SK-N-SH treated with all-trans-retinoic acid at 6 μM for 48 hours (cell line): ENCODE measurements at regions not wholly inside any gene's neighbourhood (a gene's known extent, or its start where the extent isn't known, plus 50 kb on each side); places are given as distances from the start of the nearest gene placed in this dataset.

ENCODE experiments used
- ATAC-seq: fragments of 200-7000 bp; cut with Tn5 transposase; 3 replicates; pipeline ENCODE4 v1.9.1; 2020; ENCODE audit warnings: mild to moderate bottlenecking, moderate library complexity
- ARNTL ChIP-seq: fragments of 450-650 bp; formaldehyde crosslinking; IDR thresholded peaks from 2 replicates; pipeline ENCODE4 v1.5.0; 2020; ENCODE audit warnings: low read depth, mild to moderate bottlenecking, moderate library complexity, borderline replicate concordance
- BACH2 ChIP-seq: fragments of 250-450 bp; sonication (Bioruptor Pico); IDR thresholded peaks from 2 replicates; pipeline ENCODE4 v1.9.0; 2021; ENCODE audit warnings: mild to moderate bottlenecking, borderline replicate concordance
- CREB5 ChIP-seq: fragments of 250-450 bp; sonication (Bioruptor Pico); IDR thresholded peaks from 2 replicates; pipeline ENCODE4 v1.5.1; 2020; ENCODE audit warnings: low read depth, mild to moderate bottlenecking, moderate library complexity
- ESRRG ChIP-seq: fragments of 250-450 bp; sonication (Bioruptor Pico); IDR thresholded peaks from 2 replicates; pipeline ENCODE4 v1.6.1; 2021; ENCODE audit warnings: mild to moderate bottlenecking
- GLIS3 ChIP-seq: fragments of 250-450 bp; sonication (Bioruptor Pico); IDR thresholded peaks from 2 replicates; pipeline ENCODE4 v1.5.0; 2020; ENCODE audit warnings: mild to moderate bottlenecking, moderate library complexity
- ISL1 ChIP-seq: fragments of 250-450 bp; sonication (Bioruptor Pico); IDR thresholded peaks from 2 replicates; pipeline ENCODE4 v2.1.2; 2022; ENCODE audit warnings: mild to moderate bottlenecking, moderate library complexity
- OSR1 ChIP-seq: fragments of 250-450 bp; sonication (Bioruptor Pico); IDR thresholded peaks from 2 replicates; pipeline ENCODE4 v1.8.0; 2022; ENCODE audit warnings: moderate library complexity, mild to moderate bottlenecking, inconsistent platforms
- POU6F1 ChIP-seq: fragments of 250-450 bp; sonication (Bioruptor Pico); IDR thresholded peaks from 2 replicates; pipeline ENCODE4 v1.8.0; 2021; ENCODE audit warnings: low read depth, mild to moderate bottlenecking, moderate library complexity, borderline replicate concordance
- PPARA ChIP-seq: fragments of 250-450 bp; sonication (Bioruptor Pico); IDR thresholded peaks from 2 replicates; pipeline ENCODE4 v1.5.0; 2020; ENCODE audit warnings: mild to moderate bottlenecking, borderline replicate concordance
- RARB ChIP-seq: fragments of 250-450 bp; sonication (Bioruptor Pico); IDR thresholded peaks from 2 replicates; pipeline ENCODE4 v1.8.0; 2021; ENCODE audit warnings: mild to moderate bottlenecking, moderate library complexity
- SNAI2 ChIP-seq: fragments of 250-450 bp; sonication (Bioruptor Pico); IDR thresholded peaks from 2 replicates; pipeline ENCODE4 v1.5.0; 2020; ENCODE audit warnings: mild to moderate bottlenecking, moderate library complexity
- TCF4 ChIP-seq: fragments of 250-450 bp; sonication (Bioruptor Pico); IDR thresholded peaks from 2 replicates; pipeline ENCODE4 v1.8.0; 2021; ENCODE audit warnings: mild to moderate bottlenecking, moderate library complexity, borderline replicate concordance
- TOX ChIP-seq: fragments of 250-450 bp; sonication (Bioruptor Pico); IDR thresholded peaks from 2 replicates; pipeline ENCODE4 v1.8.0; 2021; ENCODE audit warnings: mild to moderate bottlenecking, moderate library complexity, borderline replicate concordance
- ZC3H10 ChIP-seq: fragments of 250-450 bp; sonication (Bioruptor Pico); IDR thresholded peaks from 2 replicates; pipeline ENCODE4 v1.5.1; 2021; ENCODE audit warnings: mild to moderate bottlenecking, moderate library complexity
- ZFP3 ChIP-seq: fragments of 250-450 bp; sonication (Bioruptor Pico); IDR thresholded peaks from 2 replicates; pipeline ENCODE4 v1.5.0; 2020; ENCODE audit warnings: mild to moderate bottlenecking, moderate library complexity
- ZFP30 ChIP-seq: fragments of 450-650 bp; formaldehyde crosslinking; IDR thresholded peaks from 2 replicates; pipeline ENCODE4 v1.5.0; 2022; ENCODE audit warnings: mild to moderate bottlenecking, moderate library complexity
- ZNF565 ChIP-seq: fragments of 450-650 bp; formaldehyde crosslinking; conservative IDR thresholded peaks from 2 replicates; pipeline ENCODE4 v1.5.0; 2020; ENCODE audit warnings: low read depth, mild to moderate bottlenecking, moderate library complexity
- ZNF70 ChIP-seq: fragments of 450-650 bp; formaldehyde crosslinking; IDR thresholded peaks from 2 replicates; pipeline ENCODE4 v1.5.0; 2020; ENCODE audit warnings: mild to moderate bottlenecking, moderate library complexity
- TF ChIP-seq, protein P1 (sequence below): fragments of 250-450 bp; sonication (Bioruptor Pico); IDR thresholded peaks from 2 replicates; pipeline ENCODE4 v1.5.0; 2020; ENCODE audit warnings: mild to moderate bottlenecking, moderate library complexity
- TF ChIP-seq, protein P2 (sequence below): fragments of 250-450 bp; sonication (Bioruptor Pico); IDR thresholded peaks from 2 replicates; pipeline ENCODE4 v1.8.0; 2020; ENCODE audit warnings: mild to moderate bottlenecking, moderate library complexity, borderline replicate concordance
- TF ChIP-seq, protein P3 (sequence below): fragments of 250-450 bp; sonication (Bioruptor Pico); IDR thresholded peaks from 2 replicates; pipeline ENCODE4 v1.5.1; 2021; ENCODE audit warnings: mild to moderate bottlenecking, moderate library complexity

DNA sequence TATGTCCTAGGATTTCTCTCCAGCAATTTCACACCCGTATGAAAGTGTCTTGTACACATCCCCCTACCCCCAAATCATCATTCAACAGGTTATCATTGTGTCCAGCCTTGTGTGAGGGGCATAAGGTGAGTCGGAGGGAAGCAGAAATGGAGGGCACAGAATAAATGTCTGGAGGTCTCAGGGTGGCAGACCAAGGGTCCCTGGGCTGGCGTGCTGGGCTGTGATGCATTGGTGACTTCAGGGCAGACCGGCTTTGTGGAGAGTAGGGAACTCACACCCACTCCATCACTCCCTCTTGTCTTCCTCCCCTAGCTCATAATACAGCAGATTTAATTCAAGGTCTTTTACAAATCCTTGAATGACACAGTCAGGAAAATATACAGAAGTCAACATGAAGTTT, 191.7 kb upstream of the PMEPA1 start:
- no peak for ATAC-seq
- TF ChIP-seq, protein P1, sequence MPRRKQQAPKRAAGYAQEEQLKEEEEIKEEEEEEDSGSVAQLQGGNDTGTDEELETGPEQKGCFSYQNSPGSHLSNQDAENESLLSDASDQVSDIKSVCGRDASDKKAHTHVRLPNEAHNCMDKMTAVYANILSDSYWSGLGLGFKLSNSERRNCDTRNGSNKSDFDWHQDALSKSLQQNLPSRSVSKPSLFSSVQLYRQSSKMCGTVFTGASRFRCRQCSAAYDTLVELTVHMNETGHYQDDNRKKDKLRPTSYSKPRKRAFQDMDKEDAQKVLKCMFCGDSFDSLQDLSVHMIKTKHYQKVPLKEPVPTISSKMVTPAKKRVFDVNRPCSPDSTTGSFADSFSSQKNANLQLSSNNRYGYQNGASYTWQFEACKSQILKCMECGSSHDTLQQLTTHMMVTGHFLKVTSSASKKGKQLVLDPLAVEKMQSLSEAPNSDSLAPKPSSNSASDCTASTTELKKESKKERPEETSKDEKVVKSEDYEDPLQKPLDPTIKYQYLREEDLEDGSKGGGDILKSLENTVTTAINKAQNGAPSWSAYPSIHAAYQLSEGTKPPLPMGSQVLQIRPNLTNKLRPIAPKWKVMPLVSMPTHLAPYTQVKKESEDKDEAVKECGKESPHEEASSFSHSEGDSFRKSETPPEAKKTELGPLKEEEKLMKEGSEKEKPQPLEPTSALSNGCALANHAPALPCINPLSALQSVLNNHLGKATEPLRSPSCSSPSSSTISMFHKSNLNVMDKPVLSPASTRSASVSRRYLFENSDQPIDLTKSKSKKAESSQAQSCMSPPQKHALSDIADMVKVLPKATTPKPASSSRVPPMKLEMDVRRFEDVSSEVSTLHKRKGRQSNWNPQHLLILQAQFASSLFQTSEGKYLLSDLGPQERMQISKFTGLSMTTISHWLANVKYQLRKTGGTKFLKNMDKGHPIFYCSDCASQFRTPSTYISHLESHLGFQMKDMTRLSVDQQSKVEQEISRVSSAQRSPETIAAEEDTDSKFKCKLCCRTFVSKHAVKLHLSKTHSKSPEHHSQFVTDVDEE (CRISPR knock-in tag): no peak
- TF ChIP-seq TCF4 (CRISPR knock-in tag): no peak
- no peak for TF ChIP-seq ESRRG (CRISPR knock-in tag)
- TF ChIP-seq PPARA (CRISPR knock-in tag): no peak
- no peak for TF ChIP-seq ISL1 (CRISPR knock-in tag)
- TF ChIP-seq POU6F1 (CRISPR knock-in tag): no peak
- TF ChIP-seq, protein P2, sequence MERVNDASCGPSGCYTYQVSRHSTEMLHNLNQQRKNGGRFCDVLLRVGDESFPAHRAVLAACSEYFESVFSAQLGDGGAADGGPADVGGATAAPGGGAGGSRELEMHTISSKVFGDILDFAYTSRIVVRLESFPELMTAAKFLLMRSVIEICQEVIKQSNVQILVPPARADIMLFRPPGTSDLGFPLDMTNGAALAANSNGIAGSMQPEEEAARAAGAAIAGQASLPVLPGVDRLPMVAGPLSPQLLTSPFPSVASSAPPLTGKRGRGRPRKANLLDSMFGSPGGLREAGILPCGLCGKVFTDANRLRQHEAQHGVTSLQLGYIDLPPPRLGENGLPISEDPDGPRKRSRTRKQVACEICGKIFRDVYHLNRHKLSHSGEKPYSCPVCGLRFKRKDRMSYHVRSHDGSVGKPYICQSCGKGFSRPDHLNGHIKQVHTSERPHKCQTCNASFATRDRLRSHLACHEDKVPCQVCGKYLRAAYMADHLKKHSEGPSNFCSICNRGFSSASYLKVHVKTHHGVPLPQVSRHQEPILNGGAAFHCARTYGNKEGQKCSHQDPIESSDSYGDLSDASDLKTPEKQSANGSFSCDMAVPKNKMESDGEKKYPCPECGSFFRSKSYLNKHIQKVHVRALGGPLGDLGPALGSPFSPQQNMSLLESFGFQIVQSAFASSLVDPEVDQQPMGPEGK (CRISPR knock-in tag): no peak
- TF ChIP-seq TOX (CRISPR knock-in tag): no peak
- no peak for TF ChIP-seq SNAI2
- no peak for TF ChIP-seq ZFP3 (CRISPR knock-in tag)
- TF ChIP-seq BACH2: no peak

DNA sequence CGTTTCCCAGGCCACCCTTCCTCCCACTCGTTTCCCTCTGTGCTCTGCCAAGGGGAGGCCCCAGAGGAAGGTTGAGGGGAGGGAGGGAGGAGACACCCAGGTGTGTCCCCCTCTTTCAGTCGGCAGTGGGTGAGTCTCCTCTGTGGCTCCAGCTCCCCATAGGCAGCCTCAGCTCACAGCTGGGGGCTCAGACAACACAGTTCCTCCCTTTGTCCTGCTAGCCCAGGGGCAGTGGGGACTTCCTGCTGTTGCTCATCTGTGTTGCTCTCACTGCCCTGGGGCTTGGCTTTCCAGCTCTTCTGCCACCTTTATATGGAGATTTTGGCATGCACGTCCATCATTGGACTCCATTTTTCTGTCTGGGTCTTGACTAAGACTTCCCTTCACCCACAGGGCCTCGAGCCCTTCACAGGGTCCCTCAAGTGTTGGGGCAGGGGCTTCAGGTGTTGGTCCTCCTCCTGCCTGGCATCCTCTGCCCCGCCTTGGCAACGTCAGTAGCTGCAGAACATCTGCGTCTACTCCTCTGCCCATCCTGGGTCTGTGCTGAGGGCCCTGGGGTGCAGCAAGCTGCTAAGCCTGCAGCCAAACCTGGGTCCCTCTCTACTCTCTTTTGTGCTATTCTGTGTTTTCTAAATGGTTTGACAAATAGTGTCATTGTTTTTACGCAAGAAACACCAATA, 190.6 kb upstream of the PMEPA1 start:
- ATAC-seq: no peak
- TF ChIP-seq ARNTL (no peak), BACH2 (no peak), SNAI2 (no peak), GLIS3 (CRISPR knock-in tag) (no peak), ZNF70 (no peak), TOX (CRISPR knock-in tag) (no peak), ZFP3 (CRISPR knock-in tag) (no peak), TCF4 (CRISPR knock-in tag) (no peak)
- TF ChIP-seq, protein P1 (CRISPR knock-in tag): no peak
- TF ChIP-seq, all 23 proteins: peak for 0

DNA sequence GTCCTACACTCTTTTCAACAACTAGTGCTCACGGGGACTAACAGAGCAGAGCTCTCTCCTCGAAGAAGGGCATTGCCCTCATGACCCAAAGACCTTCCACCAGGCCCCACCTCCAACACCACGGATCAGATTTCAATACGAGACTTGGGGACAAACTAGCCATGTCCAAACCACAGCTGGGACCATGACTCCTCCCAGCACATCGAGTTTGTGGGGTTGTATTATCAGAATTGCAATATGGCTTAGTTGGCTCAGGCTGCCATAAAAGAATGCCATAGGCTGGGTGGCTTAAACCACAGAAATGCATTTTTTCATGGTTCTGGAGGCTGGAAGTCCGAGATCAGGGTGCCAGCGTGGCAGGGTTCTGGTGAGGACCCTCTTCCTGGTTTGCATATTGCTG, 189.7 kb upstream of the PMEPA1 start:
- no peak for ATAC-seq
- TF ChIP-seq ZFP30 (CRISPR knock-in tag) (no peak), TCF4 (CRISPR knock-in tag) (no peak), RARB (CRISPR knock-in tag) (no peak), ZFP3 (CRISPR knock-in tag) (no peak), ZNF565 (CRISPR knock-in tag) (no peak), CREB5 (CRISPR knock-in tag) (no peak), OSR1 (CRISPR knock-in tag) (no peak), ISL1 (CRISPR knock-in tag) (no peak), TOX (CRISPR knock-in tag) (no peak), BACH2 (no peak), ZC3H10 (no peak), SNAI2 (no peak)
- TF ChIP-seq, protein P3, sequence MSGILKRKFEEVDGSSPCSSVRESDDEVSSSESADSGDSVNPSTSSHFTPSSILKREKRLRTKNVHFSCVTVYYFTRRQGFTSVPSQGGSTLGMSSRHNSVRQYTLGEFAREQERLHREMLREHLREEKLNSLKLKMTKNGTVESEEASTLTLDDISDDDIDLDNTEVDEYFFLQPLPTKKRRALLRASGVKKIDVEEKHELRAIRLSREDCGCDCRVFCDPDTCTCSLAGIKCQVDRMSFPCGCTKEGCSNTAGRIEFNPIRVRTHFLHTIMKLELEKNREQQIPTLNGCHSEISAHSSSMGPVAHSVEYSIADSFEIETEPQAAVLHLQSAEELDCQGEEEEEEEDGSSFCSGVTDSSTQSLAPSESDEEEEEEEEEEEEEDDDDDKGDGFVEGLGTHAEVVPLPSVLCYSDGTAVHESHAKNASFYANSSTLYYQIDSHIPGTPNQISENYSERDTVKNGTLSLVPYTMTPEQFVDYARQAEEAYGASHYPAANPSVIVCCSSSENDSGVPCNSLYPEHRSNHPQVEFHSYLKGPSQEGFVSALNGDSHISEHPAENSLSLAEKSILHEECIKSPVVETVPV: no peak
